HEK293 (cell line): ENCODE measurements at regions not wholly inside any gene's neighbourhood (a gene's known extent, or its start where the extent isn't known, plus 50 kb on each side); places are given as distances from the start of the nearest gene placed in this dataset.

Experiments used
- CTCF ChIA-PET: fragments of 350-600 bp; formaldehyde crosslinking; extraction: SDS; loops from one replicate; lab custom pipeline; 2021; ENCODE audit warnings: antibody characterized with exemption; lab: Yijun Ruan, JAX
- POLR2A ChIA-PET: fragments of 300-600 bp; formaldehyde crosslinking; extraction: SDS; loops from one replicate; lab custom pipeline; 2020; ENCODE audit warnings: antibody characterized with exemption, inconsistent platforms; lab: Yijun Ruan, JAX
- H3K27ac ChIP-seq: fragments of 200-500 bp; sonication (Bioruptor generic); 2 replicates; pipeline ENCODE4 v1.5.1; 2014; ENCODE audit warnings: low read depth, low read length, control low read depth, inconsistent platforms; ENCODE audit errors: extremely low read depth
- H3K36me3 ChIP-seq, 2 experiments: fragments of 200-500 bp in 1 of 2; sonication (Bioruptor generic) in 1 of 2; 1 replicate in 1 of 2; 2 replicates in 1 of 2; pipeline ENCODE4 v1.5.1; 2014 to 2017; ENCODE audit warnings: inconsistent platforms in 2 of 2, low read length in 2 of 2; ENCODE audit not compliant: control insufficient read depth in 2 of 2, insufficient read depth in 1 of 2
- H3K4me1 ChIP-seq: fragments of 200-500 bp; sonication (Bioruptor generic); 2 replicates; pipeline ENCODE4 v1.5.1; 2014; ENCODE audit warnings: mild to moderate bottlenecking, low read length, inconsistent platforms; ENCODE audit not compliant: control insufficient read depth, insufficient read depth
- H3K4me3 ChIP-seq: 2 replicates; pipeline ENCODE4 v1.5.1; 2011; ENCODE audit warnings: low read depth, mild to moderate bottlenecking, control low read depth, low read length, moderate library complexity
- H3K9me3 ChIP-seq: fragments of 200-500 bp; sonication (Bioruptor generic); 2 replicates; pipeline ENCODE4 v1.5.1; 2014; ENCODE audit warnings: low read depth, low read length, inconsistent platforms; ENCODE audit not compliant: control insufficient read depth, insufficient read depth
- HOXD13 ChIP-seq: sonication (generic); formaldehyde crosslinking; IDR thresholded peaks from 2 replicates; pipeline ENCODE4 v1.8.0; 2022; ENCODE audit warnings: missing genetic modification reagents, borderline replicate concordance
- PATZ1 ChIP-seq: fragments of 450-650 bp; formaldehyde crosslinking; IDR thresholded peaks from 2 replicates; pipeline ENCODE4 v1.5.1; 2016; ENCODE audit warnings: missing biosample characterization, missing genetic modification characterization
- SCRT2 ChIP-seq: fragments of 450-650 bp; formaldehyde crosslinking; IDR thresholded peaks from 2 replicates; pipeline ENCODE4 v1.5.1; 2016; ENCODE audit warnings: missing biosample characterization, missing genetic modification characterization
- TRIM28 ChIP-seq: IDR thresholded peaks from 2 replicates; pipeline ENCODE4 v1.6.1; 2011; ENCODE audit warnings: low read length, control low read depth, borderline replicate concordance
- ZFP3 ChIP-seq: fragments of 450-650 bp; formaldehyde crosslinking; IDR thresholded peaks from 2 replicates; pipeline ENCODE4 v1.5.1; 2016; ENCODE audit warnings: low read depth, missing biosample characterization, missing genetic modification characterization
- ZNF133 ChIP-seq: fragments of 450-650 bp; formaldehyde crosslinking; IDR thresholded peaks from 2 replicates; pipeline ENCODE4 v1.5.1; 2016; ENCODE audit warnings: missing biosample characterization, missing genetic modification characterization
- ZNF211 ChIP-seq: fragments of 450-650 bp; formaldehyde crosslinking; IDR thresholded peaks from 2 replicates; pipeline ENCODE4 v1.5.1; 2016; ENCODE audit warnings: low read depth, missing biosample characterization, missing genetic modification characterization
- ZNF280C ChIP-seq: fragments of 450-650 bp; formaldehyde crosslinking; IDR thresholded peaks from 2 replicates; pipeline ENCODE4 v1.5.1; 2016; ENCODE audit warnings: missing biosample characterization, missing genetic modification characterization
- ZNF394 ChIP-seq: fragments of 450-650 bp; formaldehyde crosslinking; IDR thresholded peaks from 2 replicates; pipeline ENCODE4 v1.5.1; 2016; ENCODE audit warnings: missing biosample characterization, missing genetic modification characterization, mild to moderate bottlenecking, moderate library complexity, borderline replicate concordance
- ZNF48 ChIP-seq: fragments of 450-650 bp; formaldehyde crosslinking; IDR thresholded peaks from 2 replicates; pipeline ENCODE4 v1.5.1; 2016; ENCODE audit warnings: missing biosample characterization, missing genetic modification characterization
- ZNF585B ChIP-seq: fragments of 450-650 bp; formaldehyde crosslinking; IDR thresholded peaks from 2 replicates; pipeline ENCODE4 v1.5.1; 2016; ENCODE audit warnings: missing biosample characterization, missing genetic modification characterization
- ZNF677 ChIP-seq: fragments of 450-650 bp; IDR thresholded peaks from 2 replicates; pipeline ENCODE4 v1.5.0; 2018; ENCODE audit warnings: missing biosample characterization, mild to moderate bottlenecking, missing genetic modification characterization, moderate library complexity
- ZNF76 ChIP-seq: fragments of 450-650 bp; formaldehyde crosslinking; IDR thresholded peaks from 2 replicates; pipeline ENCODE4; 2016; ENCODE audit warnings: low read depth, missing biosample characterization, missing genetic modification characterization, borderline replicate concordance
- ZNF791 ChIP-seq: fragments of 450-650 bp; formaldehyde crosslinking; IDR thresholded peaks from 2 replicates; pipeline ENCODE4 v1.5.1; 2016; ENCODE audit warnings: missing biosample characterization, missing genetic modification characterization
- ZNF837 ChIP-seq: fragments of 450-650 bp; formaldehyde crosslinking; IDR thresholded peaks from 2 replicates; pipeline ENCODE4 v1.5.1; 2016; ENCODE audit warnings: missing biosample characterization, missing genetic modification characterization
- ZSCAN23 ChIP-seq: fragments of 450-650 bp; formaldehyde crosslinking; IDR thresholded peaks from 2 replicates; pipeline ENCODE4 v1.5.1; 2016; ENCODE audit warnings: missing biosample characterization, missing genetic modification characterization
- TF ChIP-seq, protein P1 (sequence below): fragments of 450-650 bp; IDR thresholded peaks from 2 replicates; pipeline ENCODE4 v1.5.1; 2018; ENCODE audit warnings: missing biosample characterization, mild to moderate bottlenecking, missing genetic modification characterization
- TF ChIP-seq, protein P2 (sequence below): sonication (generic); formaldehyde crosslinking; IDR thresholded peaks from 2 replicates; pipeline ENCODE4 v1.8.1; 2022; ENCODE audit warnings: mild to moderate bottlenecking, moderate library complexity, missing genetic modification reagents
- TF ChIP-seq, protein P3 (sequence below): fragments of 450-650 bp; formaldehyde crosslinking; IDR thresholded peaks from 2 replicates; pipeline ENCODE4 v1.5.1; 2016; ENCODE audit warnings: missing biosample characterization, missing genetic modification characterization

DNA sequence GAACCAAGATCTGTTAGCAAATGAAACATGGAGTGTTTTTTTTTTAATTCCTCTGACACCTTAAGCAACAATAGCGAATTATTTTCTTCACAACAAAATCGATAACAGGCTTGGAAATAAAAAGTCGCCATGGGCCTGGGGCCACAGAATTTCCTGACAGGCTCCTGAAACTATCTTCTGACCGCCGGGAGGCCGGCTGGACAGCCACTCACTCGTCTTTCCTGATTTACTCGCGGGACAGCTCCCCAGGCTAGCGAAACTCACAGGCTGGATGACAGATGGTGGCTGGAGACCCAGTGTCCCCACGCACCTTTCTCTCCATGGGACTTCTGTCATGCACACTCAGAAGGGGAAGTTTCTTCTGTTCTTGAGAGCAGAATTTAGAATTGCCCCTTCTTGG is 143.3 kb upstream of the IRX2 start (continued):
- TF ChIP-seq, protein P1, sequence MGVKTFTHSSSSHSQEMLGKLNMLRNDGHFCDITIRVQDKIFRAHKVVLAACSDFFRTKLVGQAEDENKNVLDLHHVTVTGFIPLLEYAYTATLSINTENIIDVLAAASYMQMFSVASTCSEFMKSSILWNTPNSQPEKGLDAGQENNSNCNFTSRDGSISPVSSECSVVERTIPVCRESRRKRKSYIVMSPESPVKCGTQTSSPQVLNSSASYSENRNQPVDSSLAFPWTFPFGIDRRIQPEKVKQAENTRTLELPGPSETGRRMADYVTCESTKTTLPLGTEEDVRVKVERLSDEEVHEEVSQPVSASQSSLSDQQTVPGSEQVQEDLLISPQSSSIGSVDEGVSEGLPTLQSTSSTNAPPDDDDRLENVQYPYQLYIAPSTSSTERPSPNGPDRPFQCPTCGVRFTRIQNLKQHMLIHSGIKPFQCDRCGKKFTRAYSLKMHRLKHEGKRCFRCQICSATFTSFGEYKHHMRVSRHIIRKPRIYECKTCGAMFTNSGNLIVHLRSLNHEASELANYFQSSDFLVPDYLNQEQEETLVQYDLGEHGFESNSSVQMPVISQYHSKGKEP, result no peak

GRCh38 chr5:2894316-2894715 is 142.8 kb upstream of the IRX2 start:
- TF ChIP-seq, protein P2, sequence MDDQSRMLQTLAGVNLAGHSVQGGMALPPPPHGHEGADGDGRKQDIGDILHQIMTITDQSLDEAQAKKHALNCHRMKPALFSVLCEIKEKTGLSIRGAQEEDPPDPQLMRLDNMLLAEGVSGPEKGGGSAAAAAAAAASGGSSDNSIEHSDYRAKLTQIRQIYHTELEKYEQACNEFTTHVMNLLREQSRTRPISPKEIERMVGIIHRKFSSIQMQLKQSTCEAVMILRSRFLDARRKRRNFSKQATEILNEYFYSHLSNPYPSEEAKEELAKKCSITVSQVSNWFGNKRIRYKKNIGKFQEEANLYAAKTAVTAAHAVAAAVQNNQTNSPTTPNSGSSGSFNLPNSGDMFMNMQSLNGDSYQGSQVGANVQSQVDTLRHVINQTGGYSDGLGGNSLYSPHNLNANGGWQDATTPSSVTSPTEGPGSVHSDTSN (CRISPR knock-in tag), result no peak
- TF ChIP-seq SCRT2 (tag by site-specific recombination) (no peak), ZNF48 (no peak), ZNF133 (tag by site-specific recombination) (no peak), TRIM28 (no peak), ZNF677 (tag by site-specific recombination) (no peak), PATZ1 (tag by site-specific recombination) (no peak), ZNF76 (tag by site-specific recombination) (no peak), ZNF837 (tag by site-specific recombination) (no peak), ZFP3 (tag by site-specific recombination) (no peak), HOXD13 (CRISPR knock-in tag) (no peak), ZNF394 (no peak), ZNF791 (tag by site-specific recombination) (no peak), ZNF280C (tag by site-specific recombination) (no peak), ZSCAN23 (tag by site-specific recombination) (no peak), ZNF211 (tag by site-specific recombination) (no peak), ZNF585B (tag by site-specific recombination) (no peak)
- TF ChIP-seq, protein P3, sequence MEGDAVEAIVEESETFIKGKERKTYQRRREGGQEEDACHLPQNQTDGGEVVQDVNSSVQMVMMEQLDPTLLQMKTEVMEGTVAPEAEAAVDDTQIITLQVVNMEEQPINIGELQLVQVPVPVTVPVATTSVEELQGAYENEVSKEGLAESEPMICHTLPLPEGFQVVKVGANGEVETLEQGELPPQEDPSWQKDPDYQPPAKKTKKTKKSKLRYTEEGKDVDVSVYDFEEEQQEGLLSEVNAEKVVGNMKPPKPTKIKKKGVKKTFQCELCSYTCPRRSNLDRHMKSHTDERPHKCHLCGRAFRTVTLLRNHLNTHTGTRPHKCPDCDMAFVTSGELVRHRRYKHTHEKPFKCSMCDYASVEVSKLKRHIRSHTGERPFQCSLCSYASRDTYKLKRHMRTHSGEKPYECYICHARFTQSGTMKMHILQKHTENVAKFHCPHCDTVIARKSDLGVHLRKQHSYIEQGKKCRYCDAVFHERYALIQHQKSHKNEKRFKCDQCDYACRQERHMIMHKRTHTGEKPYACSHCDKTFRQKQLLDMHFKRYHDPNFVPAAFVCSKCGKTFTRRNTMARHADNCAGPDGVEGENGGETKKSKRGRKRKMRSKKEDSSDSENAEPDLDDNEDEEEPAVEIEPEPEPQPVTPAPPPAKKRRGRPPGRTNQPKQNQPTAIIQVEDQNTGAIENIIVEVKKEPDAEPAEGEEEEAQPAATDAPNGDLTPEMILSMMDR (tag by site-specific recombination), result no peak
- TF ChIP-seq, all 188 proteins: peak for 0
- H3K27ac ChIP-seq, result no peak overlapping the region
- POLR2A ChIA-PET, result no interaction called here
- H3K4me3 ChIP-seq, result no peak overlapping the region
- no peaks in the 10 kb centered on the region for H3K9me3 ChIP-seq
- H3K4me1 ChIP-seq, result no peaks in the 10 kb centered on the region
- CTCF ChIA-PET, result no interaction called here
- H3K36me3 ChIP-seq, result no peaks in the 10 kb centered on the region
